Vagina (tissue), 2 donors: ENCODE measurements at regions not wholly inside any gene's neighbourhood (a gene's known extent, or its start where the extent isn't known, plus 50 kb on each side); places are given as distances from the start of the nearest gene placed in this dataset.

Source experiments
- CTCF ChIP-seq, 3 experiments: fragments of 450-650 bp in 2 of 3; fragments of 200-600 bp in 1 of 3; sonication (generic) in 1 of 3; IDR thresholded peaks; one replicate each; pipeline ENCODE4 v1.5.1; 2017 to 2019; ENCODE audit warnings: antibody characterized with exemption in 3 of 3, mild to moderate bottlenecking in 2 of 3, moderate library complexity in 2 of 3
- POLR2A ChIP-seq, 2 donors: fragments of 450-650 bp; IDR thresholded peaks; one replicate each; pipeline ENCODE4 v1.6.1; 2017; ENCODE audit warnings: antibody characterized with exemption in 2 of 2, mild to moderate bottlenecking in 2 of 2, moderate library complexity in 2 of 2
- POLR2AphosphoS5 ChIP-seq, 2 donors: sonication (generic); formaldehyde crosslinking; IDR thresholded peaks; one replicate each; pipeline ENCODE4 v1.9.0; 2017; ENCODE audit warnings: antibody characterized with exemption in 2 of 2, mild to moderate bottlenecking in 2 of 2, low read depth in 1 of 2; ENCODE audit not compliant: insufficient read depth in 1 of 2

DNA sequence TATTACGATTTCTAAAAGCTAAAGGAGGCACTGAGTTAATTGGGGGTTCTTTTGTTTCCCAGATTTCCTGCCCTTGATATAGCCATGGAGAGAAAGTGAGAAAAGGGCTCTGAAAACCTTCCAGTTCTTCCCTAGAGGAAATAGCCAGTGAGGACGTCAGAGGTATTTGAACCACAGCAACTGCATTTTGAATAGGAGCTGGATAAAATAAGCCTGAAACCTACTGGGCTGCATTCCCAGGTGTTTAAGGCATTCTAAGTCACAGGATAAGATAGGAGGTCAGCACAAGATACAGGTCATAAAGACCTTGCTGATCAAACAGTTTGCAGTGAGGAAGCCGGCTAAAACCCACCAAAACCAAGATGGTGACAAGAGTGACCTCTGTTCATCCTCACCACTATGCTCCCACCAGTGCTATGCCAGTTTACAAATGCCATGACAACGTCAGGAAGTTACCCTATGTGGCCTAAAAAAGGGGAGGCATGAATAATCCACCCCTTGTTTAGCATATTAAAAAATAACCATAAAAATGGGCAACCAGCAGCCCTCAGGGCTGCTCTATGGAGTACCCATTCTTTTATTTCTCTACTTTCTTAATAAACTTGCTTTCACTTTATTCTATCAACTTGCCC lies 85.1 kb upstream of the FRMD4A start:
- TF ChIP-seq CTCF (IDR thresholded peaks at IDR 0.05) (no peak), POLR2A (IDR thresholded peaks at IDR 0.05) (no peak), POLR2AphosphoS5 (IDR thresholded peaks at IDR 0.05; ENCODE audit: insufficient read depth in 1 of 2, low read depth in 1 of 2) (no peak)
